ENCODE measurements at regions not wholly inside any gene's neighbourhood (a gene's known extent, or its start where the extent isn't known, plus 50 kb on each side); places are given as distances from the start of the nearest gene placed in this dataset.

- DNase-seq (no peak), ATAC-seq (no peak)
- no peaks in the 10 kb centered on the region for H4K20me1 ChIP-seq (ENCODE audit: low read length)
- H3K4me3 ChIP-seq (ENCODE audit: low read length), result no peak overlapping the region
- no peak overlapping the region for H3K9ac ChIP-seq (ENCODE audit: low read length)
- peaks cover 10% of the 10 kb centered on the region for H3K4me1 ChIP-seq (ENCODE audit: insufficient read depth, low read length)
- H3F3A ChIP-seq (ENCODE audit: low read length, unreplicated experiment), result no peaks in the 10 kb centered on the region
- H3K9me2 ChIP-seq (replicated peaks; ENCODE audit: low read length), result no peaks in the 10 kb centered on the region
- no peaks in the 10 kb centered on the region for H3K36me3 ChIP-seq (ENCODE audit: low read depth, low read length)
- no peak overlapping the region for H3K4me2 ChIP-seq (ENCODE audit: low read length)
- TF ChIP-seq EZH2 (IDR thresholded peaks at IDR 0.05; ENCODE audit: low read length, unreplicated experiment), result no peak
- TF ChIP-seq CTCF (conservative IDR thresholded peaks at IDR 0.05; ENCODE audit: low read depth, low read length), result no peak
- no peak for TF ChIP-seq EZH2phosphoT487 (IDR thresholded peaks at IDR 0.05; ENCODE audit: borderline replicate concordance, low read length)
- H3K79me2 ChIP-seq (ENCODE audit: low read length), result no peaks in the 10 kb centered on the region
- no peak overlapping the region for H3K27ac ChIP-seq (ENCODE audit: low read length)
- CTCF ChIA-PET, result no interaction called here
- H3K27me3 ChIP-seq (ENCODE audit: low read length), result no peaks in the 10 kb centered on the region
- H3K9me3 ChIP-seq (ENCODE audit: low read length), result no peaks in the 10 kb centered on the region
- no peak overlapping the region for H2AFZ ChIP-seq (ENCODE audit: low read length)
- no TSS peak for BruUV-seq (replicated peaks)
- intact Hi-C loops (cut with micrococcal nuclease), result no loop called here
- POLR2A ChIA-PET (ENCODE audit: unreplicated experiment), result no interaction called here
These were observed 83.4 kb upstream of the DMRT1 start for GRCh38 chr9:758146-758545.

- no peaks in the 10 kb centered on the region for H3K9me3 ChIP-seq (ENCODE audit: low read length)
- DNase-seq, result no peak
- H3K79me2 ChIP-seq (ENCODE audit: low read length), result no peaks in the 10 kb centered on the region
- peaks cover 13% of the 10 kb centered on the region for H3K4me1 ChIP-seq (ENCODE audit: insufficient read depth, low read length)
- no TSS peak for BruUV-seq (replicated peaks)
- ATAC-seq, result no peak
- H3F3A ChIP-seq (ENCODE audit: low read length, unreplicated experiment), result no peaks in the 10 kb centered on the region
- ChIA-PET POLR2A (ENCODE audit: unreplicated experiment) (no interaction called here), CTCF (no interaction called here)
- no peak for TF ChIP-seq EZH2phosphoT487 (IDR thresholded peaks at IDR 0.05; ENCODE audit: borderline replicate concordance, low read length)
- TF ChIP-seq EZH2 (IDR thresholded peaks at IDR 0.05; ENCODE audit: low read length, unreplicated experiment), result no peak
- no peak for TF ChIP-seq CTCF (conservative IDR thresholded peaks at IDR 0.05; ENCODE audit: low read depth, low read length)
- no peaks in the 10 kb centered on the region for H3K27me3 ChIP-seq (ENCODE audit: low read length)
- H3K4me2 ChIP-seq (ENCODE audit: low read length), result no peak overlapping the region
- intact Hi-C loops (cut with micrococcal nuclease), result no loop called here
- H3K4me3 ChIP-seq (ENCODE audit: low read length), result no peak overlapping the region
- no peak overlapping the region for H3K27ac ChIP-seq (ENCODE audit: low read length)
- no peaks in the 10 kb centered on the region for H4K20me1 ChIP-seq (ENCODE audit: low read length)
- no peak overlapping the region for H3K9ac ChIP-seq (ENCODE audit: low read length)
- H3K36me3 ChIP-seq (ENCODE audit: low read depth, low read length), result no peaks in the 10 kb centered on the region
- H3K9me2 ChIP-seq (replicated peaks; ENCODE audit: low read length), result no peaks in the 10 kb centered on the region
- H2AFZ ChIP-seq (ENCODE audit: low read length), result no peak overlapping the region
These were observed 82.0 kb upstream of the DMRT1 start for GRCh38 chr9:759541-759940.

GRCh38 chr9:759983-760736, 81.3 kb upstream of the DMRT1 start:
- Histone ChIP-seq H3K4me1 (ENCODE audit: insufficient read depth, low read length) (peaks cover 17% of the 10 kb centered on the region), H3F3A (ENCODE audit: low read length, unreplicated experiment) (no peaks in the 10 kb centered on the region), H3K27me3 (ENCODE audit: low read length) (no peaks in the 10 kb centered on the region), H2AFZ (ENCODE audit: low read length) (no peak overlapping the region), H3K9ac (ENCODE audit: low read length) (no peak overlapping the region), H3K9me3 (ENCODE audit: low read length) (no peaks in the 10 kb centered on the region), H4K20me1 (ENCODE audit: low read length) (no peaks in the 10 kb centered on the region), H3K36me3 (ENCODE audit: low read depth, low read length) (no peaks in the 10 kb centered on the region), H3K4me2 (ENCODE audit: low read length) (no peak overlapping the region), H3K79me2 (ENCODE audit: low read length) (no peaks in the 10 kb centered on the region), H3K9me2 (replicated peaks; ENCODE audit: low read length) (no peaks in the 10 kb centered on the region), H3K27ac (ENCODE audit: low read length) (no peak overlapping the region), H3K4me3 (ENCODE audit: low read length) (no peak overlapping the region)
- DNase-seq (no peak), ATAC-seq (no peak)
- no TSS peak for BruUV-seq (replicated peaks)
- ChIA-PET POLR2A (ENCODE audit: unreplicated experiment) (no interaction called here), CTCF (interaction anchor here (0.6 kb wide), 1 partner anchor 147 kb away, joined by 3 read pairs; no protein-coding TSS in a partner anchor)
- no peak for TF ChIP-seq EZH2phosphoT487 (IDR thresholded peaks at IDR 0.05; ENCODE audit: borderline replicate concordance, low read length)
- no peak for TF ChIP-seq CTCF (conservative IDR thresholded peaks at IDR 0.05; ENCODE audit: low read depth, low read length)
- no peak for TF ChIP-seq EZH2 (IDR thresholded peaks at IDR 0.05; ENCODE audit: low read length, unreplicated experiment)
- intact Hi-C loops (cut with micrococcal nuclease), result loop anchor here (5.0 kb wide), 1 partner anchor 228 kb away; no protein-coding TSS in a partner anchor
